ENCODE measurements at regions not wholly inside any gene's neighbourhood (a gene's known extent, or its start where the extent isn't known, plus 50 kb on each side); places are given as distances from the start of the nearest gene placed in this dataset.

- DNase-seq (ENCODE audit: low read depth in 2 of 2), result no peak
Observed at GRCh38 chrX:109843963-109844751, 111.1 kb upstream of the ACSL4 start.

GRCh38 chrX:109844986-109845385 lies 111.9 kb upstream of the ACSL4 start:
- no peak for DNase-seq (ENCODE audit: low read depth in 2 of 2)

DNA sequence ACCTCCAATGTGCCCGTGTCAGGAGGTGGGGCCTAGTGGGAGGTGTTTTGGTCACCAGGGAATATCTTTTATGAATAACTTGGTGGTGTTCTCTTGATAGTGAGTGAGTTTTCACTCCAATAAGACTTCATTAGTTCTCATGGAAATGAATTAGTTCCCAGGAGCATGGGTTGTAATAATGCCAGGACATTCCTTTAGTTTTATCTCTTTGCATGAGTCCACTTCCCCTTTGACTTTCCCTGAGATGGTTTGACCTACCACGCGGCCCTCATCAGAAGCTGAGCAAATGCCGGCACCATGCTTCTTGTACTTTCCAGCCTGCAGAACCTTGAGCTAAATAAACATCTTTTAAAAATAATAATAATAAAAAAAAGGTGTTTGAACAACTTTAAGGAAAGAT lies 112.9 kb upstream of the ACSL4 start:
- DNase-seq (ENCODE audit: low read depth in 2 of 2), result no peak

- DNase-seq (ENCODE audit: low read depth in 2 of 2), result no peak
Observed at GRCh38 chrX:109847257-109848187, 114.5 kb upstream of the ACSL4 start.

- DNase-seq (ENCODE audit: low read depth in 2 of 2), result no peak
Observed at GRCh38 chrX:109848461-109849050, 115.5 kb upstream of the ACSL4 start.

DNA sequence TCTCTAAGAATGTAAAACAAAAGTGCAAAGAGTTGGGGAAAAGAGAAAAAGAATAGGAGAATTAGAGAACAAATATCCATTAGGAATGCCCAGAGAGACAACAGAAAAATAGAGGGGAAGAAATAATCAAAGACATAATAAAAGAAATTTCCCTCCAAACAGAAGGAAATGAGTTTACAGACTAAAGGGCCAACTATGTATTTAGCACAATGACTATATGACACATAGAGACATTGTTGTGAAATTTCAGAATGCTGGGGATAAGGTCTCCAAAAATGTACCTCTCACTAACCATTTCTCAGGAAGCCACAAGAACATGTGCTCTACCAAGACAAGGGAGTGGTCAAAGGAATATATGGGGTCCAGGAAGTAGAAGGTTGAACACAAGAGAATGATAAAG lies 121.0 kb upstream of the ACSL4 start:
- no peak for DNase-seq (ENCODE audit: low read depth in 2 of 2)

DNA sequence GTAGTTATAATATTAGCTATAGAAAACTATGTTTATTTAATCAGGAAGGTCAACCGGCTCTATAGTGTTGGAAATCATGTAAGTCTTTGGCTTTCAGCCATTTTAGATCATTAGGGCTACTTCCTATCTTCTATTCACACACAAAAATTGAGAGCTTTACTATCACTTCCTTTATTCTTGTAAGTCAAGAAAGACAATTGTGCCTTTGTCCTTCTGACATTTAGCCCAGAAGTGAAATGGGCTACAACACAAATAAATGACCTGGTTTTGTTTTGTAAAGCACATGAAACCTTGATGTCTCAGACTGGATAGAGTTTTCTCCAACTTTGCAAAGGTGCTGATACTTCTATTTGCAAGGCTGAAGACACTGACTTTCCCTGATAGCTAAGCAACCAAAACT lies 122.4 kb upstream of the ACSL4 start:
- DNase-seq (ENCODE audit: low read depth in 2 of 2), result no peak

GRCh38 chrX:109856974-109857373 lies 123.9 kb upstream of the ACSL4 start:
- DNase-seq (ENCODE audit: low read depth in 2 of 2), result no peak

GRCh38 chrX:109857584-109858228 lies 124.6 kb upstream of the ACSL4 start:
- no peak for DNase-seq (ENCODE audit: low read depth in 2 of 2)

DNA sequence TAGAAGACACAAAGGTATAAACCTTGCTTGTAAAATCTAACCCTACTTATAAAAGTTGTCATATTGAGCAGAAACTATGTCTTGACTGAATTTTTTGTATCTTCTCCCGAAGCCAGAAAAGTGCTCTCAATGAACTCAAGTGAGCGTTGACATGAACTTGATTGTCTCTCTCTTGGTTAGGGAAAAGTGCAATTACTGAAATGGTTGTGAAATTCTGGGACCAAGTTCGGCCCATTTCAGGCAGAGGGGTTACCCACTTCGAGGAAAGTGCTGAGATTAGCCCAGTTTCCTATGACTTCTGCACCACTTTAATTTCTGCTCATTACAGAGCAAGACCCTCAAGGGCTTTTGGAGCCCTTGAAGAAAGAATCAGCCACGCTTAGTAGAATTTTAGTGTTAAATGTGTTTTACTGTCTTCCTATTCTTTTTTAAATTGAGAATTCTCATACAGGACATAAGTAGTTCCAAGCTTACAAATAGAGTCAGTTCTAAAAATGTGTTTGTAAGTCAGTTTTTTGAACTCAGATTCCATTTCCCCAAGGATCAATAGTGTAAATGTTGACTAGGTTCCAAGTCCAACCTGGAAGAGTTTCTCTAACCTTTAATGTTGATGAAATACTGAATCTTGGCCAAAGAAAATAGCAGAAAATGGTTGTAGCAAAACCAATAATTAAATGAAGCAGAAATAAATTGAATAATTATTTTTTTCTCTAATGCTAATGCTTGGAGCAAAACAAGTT lies 125.7 kb upstream of the ACSL4 start:
- DNase-seq (ENCODE audit: low read depth in 2 of 2), result no peak

- DNase-seq (ENCODE audit: low read depth in 2 of 2), result no peak
Observed at GRCh38 chrX:109859651-109860050, 126.6 kb upstream of the ACSL4 start.

- no peak for DNase-seq (ENCODE audit: low read depth in 2 of 2)
Observed at GRCh38 chrX:109862433-109862832, 129.4 kb upstream of the ACSL4 start.

DNA sequence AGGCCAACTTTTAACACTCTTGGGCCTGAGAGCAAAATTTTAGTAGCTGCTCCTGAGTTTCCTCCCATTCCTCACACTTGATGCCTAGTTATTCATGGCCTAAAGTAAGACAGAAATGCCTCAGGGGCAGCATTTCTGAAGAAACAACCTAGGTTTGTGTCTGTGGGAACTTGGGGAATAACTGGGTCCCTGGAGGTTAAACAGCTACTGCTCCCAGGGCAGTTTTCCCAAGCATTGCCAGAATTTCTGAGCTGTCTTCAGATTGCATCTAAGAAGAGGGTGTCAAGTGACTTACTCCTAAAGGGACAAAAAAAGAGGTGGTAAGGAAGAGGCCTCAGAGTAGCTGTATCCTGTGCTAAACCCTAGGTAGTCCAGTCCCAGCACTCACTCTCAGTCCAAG lies 130.8 kb upstream of the ACSL4 start:
- no peak for DNase-seq (ENCODE audit: low read depth in 2 of 2)

DNA sequence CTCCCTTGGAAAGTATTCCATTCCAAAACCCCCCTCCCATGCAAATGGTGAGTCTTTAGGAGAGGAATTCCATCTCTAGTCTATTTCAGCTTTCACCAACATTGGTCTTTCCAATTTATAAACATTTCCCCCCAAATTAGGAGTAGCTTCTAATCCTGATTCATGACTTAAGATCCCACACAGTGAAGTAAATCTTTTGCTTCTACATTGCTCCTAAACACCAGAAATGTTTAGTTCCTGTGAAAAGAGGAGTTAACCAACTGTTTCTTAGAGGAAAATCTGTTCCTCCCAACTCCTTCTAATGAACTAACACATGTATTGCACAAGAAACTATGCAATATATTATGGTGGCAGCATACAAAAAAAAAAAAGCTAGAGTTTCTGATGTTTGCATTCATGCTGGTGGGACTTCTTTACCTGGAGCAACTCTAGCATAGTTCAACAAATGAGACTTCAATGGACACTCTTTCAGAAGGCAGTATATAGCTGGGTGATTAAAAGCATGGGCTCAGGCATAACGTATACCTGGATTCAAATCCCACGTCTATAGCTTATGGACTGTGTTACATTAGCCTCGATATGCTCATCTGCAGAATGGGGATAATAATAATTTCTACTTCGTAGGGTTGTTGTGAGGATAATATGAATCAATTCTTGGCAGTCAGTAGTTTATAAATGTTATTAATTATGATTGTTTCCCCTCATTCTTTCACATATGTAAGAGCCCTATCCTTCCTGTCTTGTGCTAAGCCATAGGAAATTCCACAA lies 131.6 kb upstream of the TMEM164 start:
- no peak for DNase-seq (ENCODE audit: low read depth in 2 of 2)

DNA sequence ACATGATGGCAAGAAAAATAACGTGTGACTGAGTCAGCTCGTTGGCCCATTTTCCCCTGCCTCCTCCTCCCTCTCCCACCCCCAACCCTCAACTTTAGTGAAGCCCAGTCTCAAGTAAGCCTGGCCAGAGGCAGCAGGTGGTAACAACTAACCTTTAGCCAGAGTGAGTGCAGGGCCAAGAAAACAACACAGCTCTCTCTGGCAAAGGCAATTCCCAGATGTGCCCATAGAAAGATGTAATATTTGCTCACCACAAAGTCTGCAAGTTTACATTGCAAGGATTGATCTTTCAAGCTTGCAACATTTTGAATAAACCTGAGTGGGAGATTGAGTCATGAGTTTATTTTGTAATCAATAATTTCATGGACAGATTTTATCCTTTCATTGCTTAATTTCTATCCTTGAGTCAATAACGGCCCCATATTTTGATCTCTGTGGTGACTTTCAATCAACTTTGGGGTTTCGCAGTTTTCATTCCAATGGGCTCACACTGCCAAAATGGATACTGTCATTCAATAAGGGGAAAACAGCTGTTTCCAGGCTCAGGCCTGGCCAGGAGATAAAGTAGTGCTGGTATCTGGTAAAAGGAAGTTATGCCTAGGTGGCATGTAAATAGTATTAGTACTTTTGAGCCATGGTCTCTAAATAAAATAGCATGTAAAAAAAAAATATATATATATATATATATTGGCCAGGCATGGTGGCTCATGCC lies 130.7 kb upstream of the TMEM164 start:
- no peak for DNase-seq (ENCODE audit: low read depth in 2 of 2)

DNA sequence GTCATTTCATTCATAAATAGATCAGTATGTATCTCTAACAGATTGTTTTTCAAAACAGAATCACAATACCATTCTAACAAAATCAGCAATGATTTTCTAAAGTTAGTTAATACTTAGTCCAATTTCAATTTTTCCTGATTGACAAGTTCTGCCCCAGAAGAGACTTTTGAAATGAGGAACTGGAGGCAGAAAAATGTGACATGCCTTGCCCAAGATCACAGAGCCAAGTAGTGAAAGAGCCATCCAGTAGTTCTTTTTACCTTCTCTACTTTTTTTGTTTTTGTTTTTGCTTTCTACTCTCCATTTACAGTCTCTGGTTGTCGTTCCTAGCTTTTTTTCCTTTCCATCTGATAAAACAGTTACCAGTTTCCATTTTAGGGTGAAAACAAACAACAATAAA lies 129.3 kb upstream of the TMEM164 start:
- no peak for DNase-seq (ENCODE audit: low read depth in 2 of 2)

DNA sequence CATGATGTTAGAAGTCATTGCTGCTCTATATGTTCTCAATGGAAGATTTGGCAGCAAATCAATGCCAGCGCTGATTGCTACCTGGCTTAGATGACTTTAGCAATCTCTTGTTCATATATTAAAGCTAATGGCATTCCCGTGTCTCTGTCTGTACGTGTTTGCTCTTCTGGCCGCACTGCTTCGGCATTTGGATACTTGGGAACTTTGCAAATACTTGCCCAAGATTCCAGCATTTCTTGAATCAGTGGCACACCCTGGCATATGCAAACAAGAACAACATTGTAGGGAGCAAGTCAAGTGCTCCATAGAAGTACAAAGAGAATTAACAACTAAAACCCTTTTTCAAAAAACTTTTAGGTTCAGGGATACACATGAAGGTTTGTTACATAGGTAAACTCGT lies 128.9 kb upstream of the TMEM164 start:
- no peak for DNase-seq (ENCODE audit: low read depth in 2 of 2)

DNA sequence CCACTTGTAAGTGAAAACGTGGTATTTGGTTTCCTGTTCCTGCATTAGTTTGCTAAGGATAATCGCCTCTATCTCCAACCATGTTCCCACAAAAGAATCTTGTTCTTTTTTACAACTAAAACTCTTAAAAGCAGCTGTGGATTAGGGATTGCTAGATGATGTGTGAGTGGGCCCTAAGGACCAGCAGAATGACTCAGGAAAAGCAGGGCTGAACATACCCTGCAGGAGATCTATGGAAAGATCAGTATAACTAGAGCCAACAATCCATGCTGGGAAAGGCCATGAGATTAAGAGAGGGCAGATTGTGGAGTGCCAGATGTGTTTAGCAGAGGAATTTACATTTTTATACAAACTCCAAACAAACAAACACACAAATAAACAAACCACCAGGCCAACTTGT lies 128.4 kb upstream of the TMEM164 start:
- no peak for DNase-seq (ENCODE audit: low read depth in 2 of 2)

- no peak for DNase-seq (ENCODE audit: low read depth in 2 of 2)
Observed at GRCh38 chrX:109875831-109876230, 127.1 kb upstream of the TMEM164 start.

- DNase-seq (ENCODE audit: low read depth in 2 of 2), result no peak
Observed at GRCh38 chrX:109878236-109878635, 124.7 kb upstream of the TMEM164 start.
